Loucy (cell line): ENCODE measurements at regions not wholly inside any gene's neighbourhood (a gene's known extent, or its start where the extent isn't known, plus 50 kb on each side); places are given as distances from the start of the nearest gene placed in this dataset.

Experiments used
- EZH2phosphoT487 ChIP-seq: fragments of 200-600 bp; IDR thresholded peaks from 2 replicates; pipeline ENCODE4 v1.6.1; 2018; ENCODE audit warnings: antibody characterized with exemption, mild to moderate bottlenecking, moderate library complexity, borderline replicate concordance
- TF ChIP-seq, protein P1 (sequence below): fragments of 200-600 bp; sonication (generic); conservative IDR thresholded peaks from 2 replicates; pipeline ENCODE4 v1.5.1; 2014; ENCODE audit warnings: mild to moderate bottlenecking, antibody characterized with exemption, low read length

DNA sequence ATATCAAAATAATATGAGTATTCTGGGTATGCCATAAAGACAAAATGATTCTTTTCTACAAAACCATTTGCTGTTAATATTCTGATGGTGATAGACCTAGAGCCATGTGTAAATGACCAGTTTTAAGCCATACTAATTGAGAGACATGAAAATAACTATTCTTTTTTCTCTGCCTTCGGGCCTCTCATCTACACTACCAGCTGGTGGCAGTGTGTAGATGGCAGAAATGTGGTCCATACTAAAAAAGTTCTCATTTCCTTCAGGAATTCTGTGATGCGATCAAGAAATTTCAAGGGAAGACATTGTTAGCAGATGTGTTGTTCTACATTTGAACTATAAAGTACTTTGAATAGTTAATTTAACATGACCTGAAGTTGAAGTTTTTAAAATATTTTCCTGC lies 485.2 kb downstream of the TRIB2 start:
- TF ChIP-seq, protein P1, sequence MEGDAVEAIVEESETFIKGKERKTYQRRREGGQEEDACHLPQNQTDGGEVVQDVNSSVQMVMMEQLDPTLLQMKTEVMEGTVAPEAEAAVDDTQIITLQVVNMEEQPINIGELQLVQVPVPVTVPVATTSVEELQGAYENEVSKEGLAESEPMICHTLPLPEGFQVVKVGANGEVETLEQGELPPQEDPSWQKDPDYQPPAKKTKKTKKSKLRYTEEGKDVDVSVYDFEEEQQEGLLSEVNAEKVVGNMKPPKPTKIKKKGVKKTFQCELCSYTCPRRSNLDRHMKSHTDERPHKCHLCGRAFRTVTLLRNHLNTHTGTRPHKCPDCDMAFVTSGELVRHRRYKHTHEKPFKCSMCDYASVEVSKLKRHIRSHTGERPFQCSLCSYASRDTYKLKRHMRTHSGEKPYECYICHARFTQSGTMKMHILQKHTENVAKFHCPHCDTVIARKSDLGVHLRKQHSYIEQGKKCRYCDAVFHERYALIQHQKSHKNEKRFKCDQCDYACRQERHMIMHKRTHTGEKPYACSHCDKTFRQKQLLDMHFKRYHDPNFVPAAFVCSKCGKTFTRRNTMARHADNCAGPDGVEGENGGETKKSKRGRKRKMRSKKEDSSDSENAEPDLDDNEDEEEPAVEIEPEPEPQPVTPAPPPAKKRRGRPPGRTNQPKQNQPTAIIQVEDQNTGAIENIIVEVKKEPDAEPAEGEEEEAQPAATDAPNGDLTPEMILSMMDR = peak; percentile 73
- no peak for TF ChIP-seq EZH2phosphoT487
